HepG2 (cell line): ENCODE measurements at regions not wholly inside any gene's neighbourhood (a gene's known extent, or its start where the extent isn't known, plus 50 kb on each side); places are given as distances from the start of the nearest gene placed in this dataset.

Experiments used
- ATAC-seq: fragments of 200-7000 bp; cut with Tn5 transposase; 3 replicates; pipeline ENCODE4 v1.9.1; 2020; ENCODE audit warnings: mild to moderate bottlenecking, moderate library complexity
- BruUV-seq: library from RNA; stranded (reverse); fragments of 400-500 nt; replicated peaks from 2 replicates; lab custom pipeline; 2021; lab: Mats Ljungman, UMichigan
- CTCF ChIA-PET: fragments of 300-600 bp; formaldehyde crosslinking; extraction: SDS; loops from one replicate; lab custom pipeline; 2021; ENCODE audit warnings: low total read pairs, inconsistent platforms, low intra/inter-chr PET ratio; lab: Yijun Ruan, JAX
- POLR2A ChIA-PET: fragments of 350-600 bp; sonication (Branson Sonifier 250); formaldehyde crosslinking; loops from one replicate; lab custom pipeline; 2020; ENCODE audit warnings: antibody characterized with exemption, inconsistent platforms; lab: Yijun Ruan, JAX
- DNase-seq: peaks from one replicate; pipeline ENCODE4 v3.0.0-alpha.2; 2015; ENCODE audit warnings: low spot score
- FAIRE-seq: peaks from 3 replicates; lab custom pipeline; 2011; peaks lifted over from hg19 to GRCh38; lab: Jason Lieb, UNC
- H2AFZ ChIP-seq: one replicate; pipeline ENCODE4 v1.6.1; 2011; ENCODE audit warnings: low read length, inconsistent platforms
- H3K27ac ChIP-seq: fragments of 300-600 bp; 3 replicates; pipeline ENCODE4 v1.8.0; 2011; ENCODE audit warnings: mixed run types, mild to moderate bottlenecking, mixed read lengths, low read length, inconsistent platforms; ENCODE audit not compliant: insufficient read depth; ENCODE audit errors: extremely low read length
- H3K27me3 ChIP-seq, 2 experiments: fragments of 200-600 bp in 1 of 2; 2 replicates in 1 of 2; 3 replicates in 1 of 2; pipeline versions ENCODE4 v1.6.0 to v1.8.0; 2011; ENCODE audit warnings: low read length in 2 of 2, mild to moderate bottlenecking in 2 of 2, moderate library complexity in 2 of 2, inconsistent platforms in 1 of 2; ENCODE audit not compliant: insufficient read depth in 2 of 2, control insufficient read depth in 1 of 2
- H3K36me3 ChIP-seq, 2 experiments: fragments of 200-600 bp in 1 of 2; replicated peaks in 1 of 2; 2 replicates in 1 of 2; 3 replicates in 1 of 2; pipeline versions ENCODE4 v1.5.1 to v1.8.0; 2011; ENCODE audit warnings: low read length in 2 of 2, inconsistent platforms in 1 of 2; ENCODE audit not compliant: insufficient read depth in 2 of 2, control insufficient read depth in 1 of 2
- H3K4me1 ChIP-seq: 2 replicates; pipeline ENCODE4 v1.5.1; 2012; ENCODE audit warnings: low read length, inconsistent platforms; ENCODE audit not compliant: insufficient read depth
- H3K4me2 ChIP-seq: 2 replicates; pipeline ENCODE4 v1.6.0; 2011; ENCODE audit warnings: low read depth, low read length, inconsistent platforms
- H3K4me3 ChIP-seq, 3 experiments: fragments of 200-600 bp in 1 of 3; sonication (generic), shearing (Covaris generic) in 1 of 3; replicated peaks in 1 of 3; 2 replicates each; pipeline ENCODE4 v1.5.1; 2011 to 2016; ENCODE audit warnings: low read length in 3 of 3, inconsistent platforms in 2 of 3, low read depth in 2 of 3, mild to moderate bottlenecking in 2 of 3, control low read depth in 1 of 3, mixed read lengths in 1 of 3; ENCODE audit not compliant: insufficient read depth in 1 of 3
- H3K79me2 ChIP-seq: one replicate; pipeline ENCODE4 v1.6.1; 2011; ENCODE audit warnings: low read length, inconsistent platforms; ENCODE audit not compliant: insufficient read depth
- H3K9ac ChIP-seq: 2 replicates; pipeline ENCODE4 v1.6.0; 2011; ENCODE audit warnings: mild to moderate bottlenecking, low read depth, low read length, inconsistent platforms; ENCODE audit not compliant: insufficient read depth
- H3K9me3 ChIP-seq: 2 replicates; pipeline ENCODE4 v1.5.1; 2012; ENCODE audit warnings: mild to moderate bottlenecking, low read length
- H4K20me1 ChIP-seq: 2 replicates; pipeline ENCODE4 v1.6.0; 2011; ENCODE audit warnings: inconsistent platforms, mild to moderate bottlenecking, low read length, moderate library complexity; ENCODE audit not compliant: insufficient read depth
- HHEX ChIP-seq: IDR thresholded peaks from 2 replicates; pipeline ENCODE4 v1.6.1; 2016; ENCODE audit warnings: control low read depth
- HOXA3 ChIP-seq: sonication (generic); formaldehyde crosslinking; IDR thresholded peaks from 2 replicates; pipeline ENCODE4 v1.5.0; 2020; ENCODE audit warnings: missing genetic modification reagents
- LBX2 ChIP-seq: sonication (generic); formaldehyde crosslinking; IDR thresholded peaks from 2 replicates; pipeline ENCODE4 v1.5.0; 2020; ENCODE audit warnings: missing genetic modification reagents, mild to moderate bottlenecking, borderline replicate concordance
- MEIS1 ChIP-seq: sonication (generic); formaldehyde crosslinking; IDR thresholded peaks from 2 replicates; pipeline ENCODE4 v1.9.0; 2021; ENCODE audit warnings: mild to moderate bottlenecking, missing genetic modification reagents, moderate library complexity, borderline replicate concordance
- MYC ChIP-seq: sonication (generic); formaldehyde crosslinking; IDR thresholded peaks from 2 replicates; pipeline ENCODE4 v1.9.0; 2021; ENCODE audit warnings: missing genetic modification reagents, borderline replicate concordance
- NFRKB ChIP-seq: fragments of 450-650 bp; IDR thresholded peaks from 2 replicates; pipeline ENCODE4 v1.6.1; 2017
- PAXIP1 ChIP-seq: sonication (generic); formaldehyde crosslinking; conservative IDR thresholded peaks from 2 replicates; pipeline ENCODE4 v1.4.0; 2020; ENCODE audit warnings: mild to moderate bottlenecking, missing genetic modification reagents, moderate library complexity
- PHF21A ChIP-seq: sonication (generic); formaldehyde crosslinking; IDR thresholded peaks from 2 replicates; pipeline ENCODE4 v1.5.0; 2020; ENCODE audit warnings: mild to moderate bottlenecking, missing genetic modification reagents
- SAFB2 ChIP-seq: sonication (generic); formaldehyde crosslinking; IDR thresholded peaks from 2 replicates; pipeline ENCODE4 v1.5.1; 2020; ENCODE audit warnings: missing genetic modification reagents, low read depth, mild to moderate bottlenecking, borderline replicate concordance
- TIGD3 ChIP-seq: sonication (generic); formaldehyde crosslinking; IDR thresholded peaks from 2 replicates; pipeline ENCODE4 v1.5.1; 2020; ENCODE audit warnings: mild to moderate bottlenecking, missing genetic modification reagents, borderline replicate concordance
- ZFP36L1 ChIP-seq: sonication (generic); formaldehyde crosslinking; IDR thresholded peaks from 2 replicates; pipeline ENCODE4 v1.8.0; 2022; ENCODE audit warnings: mild to moderate bottlenecking, missing genetic modification reagents, moderate library complexity
- ZNF335 ChIP-seq: sonication (generic); formaldehyde crosslinking; IDR thresholded peaks from 2 replicates; pipeline ENCODE4 v1.4.0; 2020; ENCODE audit warnings: missing genetic modification reagents
- ZNF432 ChIP-seq: sonication (generic); formaldehyde crosslinking; IDR thresholded peaks from 2 replicates; pipeline ENCODE4 v1.5.0; 2020; ENCODE audit warnings: missing genetic modification reagents, mild to moderate bottlenecking, borderline replicate concordance
- ZNF678 ChIP-seq: sonication (generic); formaldehyde crosslinking; IDR thresholded peaks from 2 replicates; pipeline ENCODE4 v1.4.0; 2020; ENCODE audit warnings: mild to moderate bottlenecking, missing genetic modification reagents
- ZNF816 ChIP-seq: sonication (generic); formaldehyde crosslinking; IDR thresholded peaks from 2 replicates; pipeline ENCODE4 v1.8.0; 2022; ENCODE audit warnings: missing genetic modification reagents, mild to moderate bottlenecking, borderline replicate concordance
- ZNF83 ChIP-seq: sonication (generic); formaldehyde crosslinking; IDR thresholded peaks from 2 replicates; pipeline ENCODE4 v1.4.0; 2020; ENCODE audit warnings: missing genetic modification reagents, mild to moderate bottlenecking, borderline replicate concordance
- whole genome bisulfite sequencing: methylation state at CpG from one replicate; pipeline ENCODE4 v1.1.6; 2017; ENCODE audit warnings: low lambda C conversion rate; 5-methylcytosine and 5-hydroxymethylcytosine counted together
- in situ Hi-C: cut with HindIII; loops from 2 replicates; pipeline ENCODE4 v1.10.0; 2017; ENCODE audit warnings: low pct_unique_long_range_greater_than_20kb; ENCODE audit not compliant: extremely low pct_ligation_motif_present
- intact Hi-C: fragments of 100-400 bp; cut with micrococcal nuclease; formaldehyde crosslinking; loops from one replicate; pipeline ENCODE4 v1.10.0; 2022; ENCODE audit not compliant: unreplicated experiment
- TF ChIP-seq, protein P1 (sequence below): sonication (generic); formaldehyde crosslinking; IDR thresholded peaks from 2 replicates; pipeline ENCODE4 v1.4.0; 2020; ENCODE audit warnings: low read depth, mild to moderate bottlenecking, missing genetic modification reagents
- TF ChIP-seq, protein P2 (sequence below): sonication (generic); formaldehyde crosslinking; IDR thresholded peaks from 2 replicates; pipeline ENCODE4 v1.5.1; 2020; ENCODE audit warnings: missing genetic modification reagents, mild to moderate bottlenecking, borderline replicate concordance

DNA sequence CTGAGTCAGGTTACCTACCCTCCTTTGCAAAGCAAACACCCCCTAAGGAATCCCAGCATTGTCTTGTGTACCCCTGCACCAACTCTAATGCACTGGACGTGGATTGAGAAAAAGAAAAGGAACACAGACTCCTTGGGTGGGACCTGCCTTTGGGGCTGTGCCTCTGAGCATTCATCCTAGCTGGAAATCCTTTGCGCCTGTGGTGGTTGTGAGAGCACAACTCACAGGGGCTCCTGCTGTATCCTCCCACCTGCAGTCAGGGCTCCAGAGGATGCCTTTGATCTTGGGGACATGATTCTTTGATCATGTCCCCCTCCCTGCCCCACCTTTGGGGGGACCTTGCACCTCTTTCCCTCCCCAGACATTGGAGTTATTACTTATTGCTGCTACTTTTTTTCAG is 338.5 kb downstream of the GADD45G start:
- Histone ChIP-seq H2AFZ (no peak overlapping the region), H3K4me2 (no peak overlapping the region), H3K27me3 (peaks cover 0 to 25% of the 10 kb centered on the region in 2 experiments; a peak in 3 of 5 replicates), H3K4me1 (no peaks in the 10 kb centered on the region), H3K4me3 (no peak overlapping the region), H3K27ac (no peak overlapping the region), H3K36me3 (no peaks in the 10 kb centered on the region), H3K9me3 (no peaks in the 10 kb centered on the region), H3K9ac (no peak overlapping the region), H3K79me2 (no peaks in the 10 kb centered on the region), H4K20me1 (no peaks in the 10 kb centered on the region)
- FAIRE-seq (no peak), ATAC-seq (no peak), DNase-seq (no peak)
- BruUV-seq, result no TSS peak
- POLR2A ChIA-PET, result no interaction called here
- CTCF ChIA-PET, result no interaction called here
- WGBS, result 33% methylated on average over 2 of the region's 2 CpGs
- intact Hi-C loops, result no loop called here
- in situ Hi-C loops, result no loop called here
- TF ChIP-seq MYC (no peak), PHF21A (CRISPR knock-in tag) (no peak), ZNF678 (CRISPR knock-in tag) (no peak), TIGD3 (no peak), PAXIP1 (CRISPR knock-in tag) (no peak), ZFP36L1 (CRISPR knock-in tag) (no peak), ZNF432 (CRISPR knock-in tag) (no peak), ZNF335 (CRISPR knock-in tag) (no peak), HOXA3 (CRISPR knock-in tag) (no peak), MEIS1 (CRISPR knock-in tag) (no peak), SAFB2 (CRISPR knock-in tag) (no peak), ZNF83 (CRISPR knock-in tag) (no peak), HHEX (CRISPR knock-in tag) (no peak), LBX2 (CRISPR knock-in tag) (no peak), ZNF816 (no peak), NFRKB (no peak)
- TF ChIP-seq, protein P1, sequence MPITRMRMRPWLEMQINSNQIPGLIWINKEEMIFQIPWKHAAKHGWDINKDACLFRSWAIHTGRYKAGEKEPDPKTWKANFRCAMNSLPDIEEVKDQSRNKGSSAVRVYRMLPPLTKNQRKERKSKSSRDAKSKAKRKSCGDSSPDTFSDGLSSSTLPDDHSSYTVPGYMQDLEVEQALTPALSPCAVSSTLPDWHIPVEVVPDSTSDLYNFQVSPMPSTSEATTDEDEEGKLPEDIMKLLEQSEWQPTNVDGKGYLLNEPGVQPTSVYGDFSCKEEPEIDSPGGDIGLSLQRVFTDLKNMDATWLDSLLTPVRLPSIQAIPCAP (CRISPR knock-in tag), result no peak
- TF ChIP-seq, protein P2, sequence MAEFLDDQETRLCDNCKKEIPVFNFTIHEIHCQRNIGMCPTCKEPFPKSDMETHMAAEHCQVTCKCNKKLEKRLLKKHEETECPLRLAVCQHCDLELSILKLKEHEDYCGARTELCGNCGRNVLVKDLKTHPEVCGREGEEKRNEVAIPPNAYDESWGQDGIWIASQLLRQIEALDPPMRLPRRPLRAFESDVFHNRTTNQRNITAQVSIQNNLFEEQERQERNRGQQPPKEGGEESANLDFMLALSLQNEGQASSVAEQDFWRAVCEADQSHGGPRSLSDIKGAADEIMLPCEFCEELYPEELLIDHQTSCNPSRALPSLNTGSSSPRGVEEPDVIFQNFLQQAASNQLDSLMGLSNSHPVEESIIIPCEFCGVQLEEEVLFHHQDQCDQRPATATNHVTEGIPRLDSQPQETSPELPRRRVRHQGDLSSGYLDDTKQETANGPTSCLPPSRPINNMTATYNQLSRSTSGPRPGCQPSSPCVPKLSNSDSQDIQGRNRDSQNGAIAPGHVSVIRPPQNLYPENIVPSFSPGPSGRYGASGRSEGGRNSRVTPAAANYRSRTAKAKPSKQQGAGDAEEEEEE (CRISPR knock-in tag), result no peak
